Keratinocyte (primary cell): ENCODE measurements at regions not wholly inside any gene's neighbourhood (a gene's known extent, or its start where the extent isn't known, plus 50 kb on each side); places are given as distances from the start of the nearest gene placed in this dataset.

Experiments
- DNase-seq: peaks from one replicate; pipeline ENCODE4 v3.0.0-alpha.2; 2011; ENCODE audit warnings: low read depth, missing footprints, low spot score
- FAIRE-seq: peaks from 2 replicates; lab custom pipeline; 2011; peaks lifted over from hg19 to GRCh38; lab: Jason Lieb, UNC
- H2AFZ ChIP-seq: 2 replicates; pipeline ENCODE4 v1.6.0; 2012; ENCODE audit warnings: low read length, control low read depth, inconsistent platforms; ENCODE audit not compliant: control insufficient read depth
- H3K27ac ChIP-seq: 2 replicates; pipeline ENCODE4 v1.5.1; 2011; ENCODE audit warnings: low read length; ENCODE audit not compliant: control insufficient read depth, insufficient read depth
- H3K27me3 ChIP-seq: 3 replicates; pipeline ENCODE4 v1.6.0; 2011; ENCODE audit warnings: low read length; ENCODE audit not compliant: control insufficient read depth, insufficient read depth; ENCODE audit errors: extremely low read depth
- H3K36me3 ChIP-seq, 2 experiments: 2 replicates in 1 of 2; 3 replicates in 1 of 2; pipeline ENCODE4 v1.5.1; 2011; ENCODE audit warnings: low read length in 2 of 2, mild to moderate bottlenecking in 1 of 2; ENCODE audit not compliant: control insufficient read depth in 2 of 2, insufficient read depth in 2 of 2; ENCODE audit errors: extremely low read depth in 1 of 2
- H3K4me1 ChIP-seq: 3 replicates; pipeline ENCODE4 v1.5.1; 2011; ENCODE audit warnings: low read length; ENCODE audit not compliant: control insufficient read depth, insufficient read depth; ENCODE audit errors: extremely low read depth
- H3K4me2 ChIP-seq: 3 replicates; pipeline ENCODE4 v1.6.0; 2011; ENCODE audit warnings: low read depth, low read length; ENCODE audit not compliant: control insufficient read depth, insufficient read depth; ENCODE audit errors: extremely low read depth
- H3K4me3 ChIP-seq, 3 experiments: fragments of 200-600 bp in 1 of 3; sonication (generic) in 1 of 3; 2 replicates in 2 of 3; 3 replicates in 1 of 3; pipeline ENCODE4 v1.5.1; 2011 to 2016; ENCODE audit warnings: low read length in 3 of 3, mild to moderate bottlenecking in 3 of 3, control low read depth in 2 of 3, inconsistent platforms in 1 of 3, low read depth in 1 of 3, mixed read lengths in 1 of 3, mixed run types in 1 of 3, moderate library complexity in 1 of 3; ENCODE audit not compliant: control insufficient read depth in 2 of 3, insufficient read depth in 2 of 3; ENCODE audit errors: extremely low read depth in 1 of 3
- H3K79me2 ChIP-seq: 2 replicates; pipeline ENCODE4 v1.6.0; 2012; ENCODE audit warnings: low read length; ENCODE audit not compliant: control insufficient read depth, insufficient read depth
- H3K9ac ChIP-seq: 3 replicates; pipeline ENCODE4 v1.6.0; 2011; ENCODE audit warnings: low read length; ENCODE audit not compliant: control insufficient read depth, insufficient read depth; ENCODE audit errors: extremely low read depth
- H3K9me1 ChIP-seq: 3 replicates; pipeline ENCODE4 v1.6.0; 2011; ENCODE audit warnings: low read length; ENCODE audit not compliant: control insufficient read depth, insufficient read depth; ENCODE audit errors: extremely low read depth
- H3K9me3 ChIP-seq: 2 replicates; pipeline ENCODE4 v1.5.1; 2012; ENCODE audit warnings: low read depth, low read length; ENCODE audit not compliant: control insufficient read depth
- H4K20me1 ChIP-seq: 3 replicates; pipeline ENCODE4 v1.6.0; 2011; ENCODE audit warnings: low read length; ENCODE audit not compliant: control insufficient read depth, insufficient read depth; ENCODE audit errors: extremely low read depth
- CTCF ChIP-seq, 3 experiments: IDR thresholded peaks in 1 of 3; conservative IDR thresholded peaks in 1 of 3; optimal IDR thresholded peaks in 1 of 3; 2 replicates in 2 of 3; 3 replicates in 1 of 3; pipeline versions ENCODE3 to v1.5.1; 2011; ENCODE audit warnings: low read length in 3 of 3, mild to moderate bottlenecking in 3 of 3, moderate library complexity in 2 of 3, control low read depth in 1 of 3, inconsistent platforms in 1 of 3; ENCODE audit not compliant: insufficient read depth in 2 of 3; ENCODE audit errors: extremely low read depth in 1 of 3
- EZH2 ChIP-seq: IDR thresholded peaks from one replicate; pipeline ENCODE4 v1.6.1; 2012; ENCODE audit warnings: inconsistent platforms, mild to moderate bottlenecking, low read length, moderate library complexity
- dilution Hi-C: fragments of 300-500 bp; cut with MboI; formaldehyde crosslinking; loops from one replicate; pipeline ENCODE4 v1.7.0; 2020; ENCODE audit warnings: low sequenced_read_pairs; ENCODE audit not compliant: extremely low pct_ligation_motif_present

GRCh38 chr6:135642912-135643311 is 145.4 kb upstream of the AHI1 start:
- H3K9me3 ChIP-seq: no peaks in the 10 kb centered on the region
- no peaks in the 10 kb centered on the region for H4K20me1 ChIP-seq
- no peak for DNase-seq
- no peak for FAIRE-seq
- dilution Hi-C loops: no loop called here
- no peak overlapping the region for H3K4me3 ChIP-seq
- H3K4me2 ChIP-seq: no peak overlapping the region
- H3K9ac ChIP-seq: no peak overlapping the region
- H3K27ac ChIP-seq: no peak overlapping the region
- TF ChIP-seq CTCF (optimal IDR thresholded peaks at IDR 0.05 in 1 of 3, IDR thresholded peaks at IDR 0.05 in 1 of 3, conservative IDR thresholded peaks at IDR 0.05 in 1 of 3; ENCODE audit: extremely low read depth in 1 of 3, insufficient read depth in 2 of 3, low read length in 3 of 3) (no peak), EZH2 (no peak)
- no peaks in the 10 kb centered on the region for H3K4me1 ChIP-seq
- no peaks in the 10 kb centered on the region for H3K36me3 ChIP-seq
- H3K9me1 ChIP-seq: no peaks in the 10 kb centered on the region
- H3K27me3 ChIP-seq: no peaks in the 10 kb centered on the region
- H2AFZ ChIP-seq: no peak overlapping the region
- H3K79me2 ChIP-seq: no peaks in the 10 kb centered on the region

- Histone ChIP-seq H3K79me2 (no peaks in the 10 kb centered on the region), H3K4me1 (no peaks in the 10 kb centered on the region), H3K9me3 (no peaks in the 10 kb centered on the region), H3K27me3 (no peaks in the 10 kb centered on the region), H3K27ac (no peak overlapping the region), H4K20me1 (no peaks in the 10 kb centered on the region), H3K36me3 (no peaks in the 10 kb centered on the region), H3K9me1 (no peaks in the 10 kb centered on the region), H2AFZ (no peak overlapping the region), H3K4me2 (no peak overlapping the region), H3K9ac (no peak overlapping the region), H3K4me3 (no peak overlapping the region)
- dilution Hi-C loops: no loop called here
- FAIRE-seq: no peak
- TF ChIP-seq EZH2 (no peak), CTCF (optimal IDR thresholded peaks at IDR 0.05 in 1 of 3, IDR thresholded peaks at IDR 0.05 in 1 of 3, conservative IDR thresholded peaks at IDR 0.05 in 1 of 3; ENCODE audit: extremely low read depth in 1 of 3, insufficient read depth in 2 of 3, low read length in 3 of 3) (no peak)
- no peak for DNase-seq
Observed at GRCh38 chr6:135644394-135644793, 146.9 kb upstream of the AHI1 start.
